ENCODE measurements at regions not wholly inside any gene's neighbourhood (a gene's known extent, or its start where the extent isn't known, plus 50 kb on each side); places are given as distances from the start of the nearest gene placed in this dataset.

GRCh38 chr10:44240584-44241205, 144.2 kb downstream of the CXCL12 start:
- no peak for DNase-seq

GRCh38 chr10:44238212-44238611, 146.7 kb downstream of the CXCL12 start:
- no peak for DNase-seq

GRCh38 chr10:44237364-44238049, 147.4 kb downstream of the CXCL12 start:
- no peak for DNase-seq

GRCh38 chr10:44235363-44235762, 149.5 kb downstream of the CXCL12 start:
- no peak for DNase-seq

- no peak for DNase-seq
Measured at GRCh38 chr10:44234483-44234875, 150.4 kb downstream of the CXCL12 start.

- DNase-seq, result no peak
Measured at GRCh38 chr10:44233561-44234482, 151.1 kb downstream of the CXCL12 start.

- DNase-seq, result no peak
Measured at GRCh38 chr10:44217274-44217820, 167.6 kb downstream of the CXCL12 start.

- no peak for DNase-seq
Measured at GRCh38 chr10:44216073-44216472, 168.8 kb downstream of the CXCL12 start.

- no peak for DNase-seq
Measured at GRCh38 chr10:44209811-44210210, 175.1 kb downstream of the CXCL12 start.

- DNase-seq, result no peak
Measured at GRCh38 chr10:44207160-44207559, 177.7 kb downstream of the CXCL12 start.

- DNase-seq, result no peak
Measured at GRCh38 chr10:44206127-44206818, 178.6 kb downstream of the CXCL12 start.

- no peak for DNase-seq
Measured at GRCh38 chr10:44205067-44205466, 179.8 kb downstream of the CXCL12 start.

- DNase-seq, result no peak
Measured at GRCh38 chr10:44203535-44203934, 181.4 kb downstream of the CXCL12 start.

GRCh38 chr10:44202952-44203351, 181.9 kb downstream of the CXCL12 start:
- DNase-seq, result no peak

GRCh38 chr10:44201656-44202055, 183.2 kb downstream of the CXCL12 start:
- no peak for DNase-seq

- DNase-seq, result no peak
Measured at GRCh38 chr10:44201011-44201410, 183.9 kb downstream of the CXCL12 start.

- no peak for DNase-seq
Measured at GRCh38 chr10:44199991-44200655, 184.8 kb downstream of the CXCL12 start.

- DNase-seq, result no peak
Measured at GRCh38 chr10:44199267-44199666, 185.6 kb downstream of the CXCL12 start.

GRCh38 chr10:44198780-44199097, 186.2 kb downstream of the CXCL12 start:
- no peak for DNase-seq

- DNase-seq, result no peak
Measured at GRCh38 chr10:44198096-44198779, 186.7 kb downstream of the CXCL12 start.

- no peak for DNase-seq
Measured at GRCh38 chr10:44197646-44198045, 187.3 kb downstream of the CXCL12 start.

GRCh38 chr10:44196336-44196735, 188.6 kb downstream of the CXCL12 start:
- DNase-seq, result no peak
